ENCODE measurements at regions not wholly inside any gene's neighbourhood (a gene's known extent, or its start where the extent isn't known, plus 50 kb on each side); places are given as distances from the start of the nearest gene placed in this dataset.

DNA sequence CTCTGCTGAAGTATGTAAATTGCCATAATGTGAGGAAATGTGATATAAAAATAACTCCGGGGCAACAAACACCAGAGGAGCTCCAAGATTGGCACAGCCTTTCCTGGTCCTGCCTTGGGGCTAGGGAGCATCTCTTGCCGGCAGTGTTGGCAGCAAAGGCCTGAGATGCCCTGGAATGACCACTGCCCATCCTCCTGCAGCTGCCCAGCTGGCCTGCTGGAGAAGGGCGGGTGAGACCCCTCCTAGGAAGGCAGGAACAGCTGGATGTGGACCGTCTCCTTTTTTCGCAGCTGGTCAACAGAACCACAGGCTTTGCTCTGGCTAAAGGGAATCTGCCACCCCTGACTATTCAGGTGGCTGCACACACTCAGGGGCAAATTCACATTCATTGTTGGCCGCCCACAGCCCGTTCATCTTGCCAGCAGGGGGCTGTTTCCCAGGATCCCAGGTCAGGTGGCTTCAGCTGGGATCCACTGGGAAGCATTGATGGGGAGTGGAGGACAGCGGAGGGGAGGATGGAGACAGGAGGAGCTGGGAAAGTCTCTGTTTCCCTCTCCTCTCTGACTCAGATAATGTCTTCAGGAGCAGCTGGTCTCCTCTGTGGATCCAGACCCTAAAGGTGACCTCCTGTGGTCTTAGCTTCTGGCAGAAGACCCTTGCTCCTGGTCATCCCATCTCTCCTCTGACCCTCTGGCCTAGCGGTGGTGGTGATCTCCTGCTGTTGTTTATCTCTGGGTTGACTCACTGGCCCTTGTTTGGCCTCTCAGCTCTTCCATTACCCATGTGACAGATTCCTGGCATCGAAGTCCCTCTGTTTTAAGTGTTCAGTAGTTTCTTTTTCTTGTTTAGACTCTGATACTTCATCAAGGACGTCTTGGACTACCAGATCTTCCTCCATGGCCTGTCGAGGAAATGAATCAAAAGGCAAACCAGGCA is 336.7 kb downstream of the DHX35 start:
- Histone ChIP-seq H3K27me3 (ENCODE audit: insufficient read depth, poor library complexity, severe bottlenecking) (no peaks in the 10 kb centered on the region), H3K27ac (replicated peaks) (no peak overlapping the region)

DNA sequence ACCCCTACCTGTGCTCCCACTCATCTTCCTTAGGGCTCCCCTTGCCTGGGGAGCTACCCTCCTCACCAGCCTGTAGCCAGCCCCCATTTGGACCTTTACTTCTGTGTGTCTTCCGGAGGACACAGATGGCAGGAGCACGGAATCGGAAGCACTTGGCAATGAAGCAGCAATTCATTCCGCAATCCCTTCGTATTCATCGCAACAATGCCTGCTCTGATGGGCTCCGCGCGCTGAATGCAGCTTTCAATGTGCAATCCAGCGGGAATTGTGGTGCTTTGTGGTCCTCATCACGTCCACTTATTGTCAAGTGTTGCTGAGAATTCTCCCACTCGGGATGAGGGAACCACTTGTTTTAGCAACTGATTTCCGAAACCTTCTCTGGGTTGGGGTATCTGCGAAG is 336.0 kb downstream of the DHX35 start:
- no peak overlapping the region for H3K4me3 ChIP-seq (replicated peaks; ENCODE audit: insufficient read depth, low read length)
- DNase-seq (ENCODE audit: low read depth in 1 of 2, low spot score in 1 of 2): no peak
- H3K27me3 ChIP-seq (ENCODE audit: insufficient read depth, poor library complexity, severe bottlenecking): no peaks in the 10 kb centered on the region
- H3K27ac ChIP-seq (replicated peaks): no peak overlapping the region
- TF ChIP-seq GABPA (IDR thresholded peaks at IDR 0.05; ENCODE audit: low read depth) (no peak), SPI1 (IDR thresholded peaks at IDR 0.05; ENCODE audit: borderline replicate concordance, low read depth) (no peak), POLR2AphosphoS5 (IDR thresholded peaks at IDR 0.05; ENCODE audit: low read depth) (no peak), CTCF (IDR thresholded peaks at IDR 0.05; ENCODE audit: insufficient read depth, low read length) (no peak)
- TF ChIP-seq, protein P1, sequence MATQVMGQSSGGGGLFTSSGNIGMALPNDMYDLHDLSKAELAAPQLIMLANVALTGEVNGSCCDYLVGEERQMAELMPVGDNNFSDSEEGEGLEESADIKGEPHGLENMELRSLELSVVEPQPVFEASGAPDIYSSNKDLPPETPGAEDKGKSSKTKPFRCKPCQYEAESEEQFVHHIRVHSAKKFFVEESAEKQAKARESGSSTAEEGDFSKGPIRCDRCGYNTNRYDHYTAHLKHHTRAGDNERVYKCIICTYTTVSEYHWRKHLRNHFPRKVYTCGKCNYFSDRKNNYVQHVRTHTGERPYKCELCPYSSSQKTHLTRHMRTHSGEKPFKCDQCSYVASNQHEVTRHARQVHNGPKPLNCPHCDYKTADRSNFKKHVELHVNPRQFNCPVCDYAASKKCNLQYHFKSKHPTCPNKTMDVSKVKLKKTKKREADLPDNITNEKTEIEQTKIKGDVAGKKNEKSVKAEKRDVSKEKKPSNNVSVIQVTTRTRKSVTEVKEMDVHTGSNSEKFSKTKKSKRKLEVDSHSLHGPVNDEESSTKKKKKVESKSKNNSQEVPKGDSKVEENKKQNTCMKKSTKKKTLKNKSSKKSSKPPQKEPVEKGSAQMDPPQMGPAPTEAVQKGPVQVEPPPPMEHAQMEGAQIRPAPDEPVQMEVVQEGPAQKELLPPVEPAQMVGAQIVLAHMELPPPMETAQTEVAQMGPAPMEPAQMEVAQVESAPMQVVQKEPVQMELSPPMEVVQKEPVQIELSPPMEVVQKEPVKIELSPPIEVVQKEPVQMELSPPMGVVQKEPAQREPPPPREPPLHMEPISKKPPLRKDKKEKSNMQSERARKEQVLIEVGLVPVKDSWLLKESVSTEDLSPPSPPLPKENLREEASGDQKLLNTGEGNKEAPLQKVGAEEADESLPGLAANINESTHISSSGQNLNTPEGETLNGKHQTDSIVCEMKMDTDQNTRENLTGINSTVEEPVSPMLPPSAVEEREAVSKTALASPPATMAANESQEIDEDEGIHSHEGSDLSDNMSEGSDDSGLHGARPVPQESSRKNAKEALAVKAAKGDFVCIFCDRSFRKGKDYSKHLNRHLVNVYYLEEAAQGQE (IDR thresholded peaks at IDR 0.05; ENCODE audit: insufficient replicate concordance, low read depth): no peak

More for the DNA sequence above, 336.7 kb downstream of the DHX35 start:
- H3K4me3 ChIP-seq (replicated peaks; ENCODE audit: insufficient read depth, low read length): no peak overlapping the region
- TF ChIP-seq, protein P1 (IDR thresholded peaks at IDR 0.05; ENCODE audit: insufficient replicate concordance, low read depth): no peak
- no peak for TF ChIP-seq POLR2AphosphoS5 (IDR thresholded peaks at IDR 0.05; ENCODE audit: low read depth)
- no peak for TF ChIP-seq GABPA (IDR thresholded peaks at IDR 0.05; ENCODE audit: low read depth)
- TF ChIP-seq CTCF (IDR thresholded peaks at IDR 0.05; ENCODE audit: insufficient read depth, low read length): no peak
- no peak for TF ChIP-seq SPI1 (IDR thresholded peaks at IDR 0.05; ENCODE audit: borderline replicate concordance, low read depth)
- DNase-seq (ENCODE audit: low read depth in 1 of 2, low spot score in 1 of 2): no peak

DNA sequence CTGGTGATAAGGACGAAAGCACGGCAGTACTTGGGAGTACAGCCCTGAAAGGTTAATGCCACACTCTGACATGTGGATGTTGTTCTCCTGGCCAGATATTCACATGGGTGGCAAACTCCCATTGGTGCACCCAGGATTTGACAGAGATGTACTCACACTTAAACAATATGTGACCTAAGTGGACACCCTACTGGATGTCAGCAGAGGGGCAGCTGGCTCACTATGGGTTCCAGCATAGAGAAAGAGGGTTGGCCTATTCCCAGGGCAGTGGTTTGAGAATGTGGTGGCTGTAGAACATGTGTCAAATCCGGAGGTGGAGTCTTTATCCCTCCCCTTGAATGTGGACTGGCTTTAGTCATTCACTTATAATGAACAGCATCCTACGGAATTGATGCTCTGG is 333.2 kb downstream of the DHX35 start:
- Histone ChIP-seq H3K4me3 (replicated peaks; ENCODE audit: insufficient read depth, low read length) (no peak overlapping the region), H3K27ac (replicated peaks) (no peak overlapping the region), H3K27me3 (ENCODE audit: insufficient read depth, poor library complexity, severe bottlenecking) (no peaks in the 10 kb centered on the region)
- TF ChIP-seq CTCF (IDR thresholded peaks at IDR 0.05; ENCODE audit: insufficient read depth, low read length) (no peak), GABPA (IDR thresholded peaks at IDR 0.05; ENCODE audit: low read depth) (no peak), SPI1 (IDR thresholded peaks at IDR 0.05; ENCODE audit: borderline replicate concordance, low read depth) (no peak), POLR2AphosphoS5 (IDR thresholded peaks at IDR 0.05; ENCODE audit: low read depth) (no peak)
- TF ChIP-seq, protein P1 (IDR thresholded peaks at IDR 0.05; ENCODE audit: insufficient replicate concordance, low read depth): no peak
- no peak for DNase-seq (ENCODE audit: low read depth in 1 of 2, low spot score in 1 of 2)
